Right atrium auricular region (tissue), 2 donors: ENCODE measurements at regions not wholly inside any gene's neighbourhood (a gene's known extent, or its start where the extent isn't known, plus 50 kb on each side); places are given as distances from the start of the nearest gene placed in this dataset.
A peak's percentile ranks its signal among the peaks of the same experiment; 100 is the strongest.

Source experiments
- DNase-seq: peaks from one replicate; pipeline ENCODE4 v3.0.0-alpha.2; 2019; ENCODE audit warnings: low spot score
- H3K27ac ChIP-seq, 2 donors: fragments of 200-600 bp; sonication (generic); 1 replicate in 1 of 2; 2 replicates in 1 of 2; pipeline ENCODE4 v1.5.1; 2016 to 2019
- H3K27me3 ChIP-seq, 2 donors: fragments of 200-600 bp; sonication (generic); one replicate each; pipeline versions ENCODE4 v1.5.1 to v1.6.0; 2017 to 2019
- H3K36me3 ChIP-seq: fragments of 200-600 bp; sonication (generic); one replicate; pipeline ENCODE4 v1.5.1; 2016
- H3K4me1 ChIP-seq, 2 donors: fragments of 200-600 bp; sonication (generic); one replicate each; pipeline versions ENCODE4 v1.5.1 to v1.6.0; 2017 to 2019
- H3K4me3 ChIP-seq, 2 donors: fragments of 200-600 bp; sonication (generic); 1 replicate in 1 of 2; 2 replicates in 1 of 2; pipeline ENCODE4 v1.5.1; 2017 to 2019; ENCODE audit warnings: mild to moderate bottlenecking in 1 of 2, moderate library complexity in 1 of 2
- H3K9me3 ChIP-seq, 2 donors: fragments of 200-600 bp; sonication (generic); one replicate each; pipeline ENCODE4 v1.5.1; 2019
- CTCF ChIP-seq, 2 donors: fragments of 200-600 bp; sonication (generic); IDR thresholded peaks; one replicate each; pipeline ENCODE4 v1.5.1; 2019; ENCODE audit warnings: antibody characterized with exemption in 2 of 2

- no peaks in the 10 kb centered on the region for H3K27me3 ChIP-seq
Measured at GRCh38 chr1:218058730-218059129, 226.4 kb upstream of the RRP15 start.

GRCh38 chr1:218064426-218064825 is 220.7 kb upstream of the RRP15 start:
- Histone ChIP-seq H3K27ac (no peak overlapping the region), H3K9me3 (peaks cover 0 to 4% of the 10 kb centered on the region in 2 donors), H3K36me3 (no peaks in the 10 kb centered on the region), H3K27me3 (no peaks in the 10 kb centered on the region), H3K4me1 (no peaks in the 10 kb centered on the region), H3K4me3 (no peak overlapping the region)
- no peak for DNase-seq
- no peak for TF ChIP-seq CTCF (IDR thresholded peaks at IDR 0.05)

More at GRCh38 chr1:218058730-218059129, 226.4 kb upstream of the RRP15 start:
- TF ChIP-seq CTCF (IDR thresholded peaks at IDR 0.05), result no peak
- Histone ChIP-seq H3K9me3 (no peaks in the 10 kb centered on the region), H3K4me1 (no peaks in the 10 kb centered on the region), H3K27ac (no peak overlapping the region), H3K4me3 (no peak overlapping the region), H3K36me3 (no peaks in the 10 kb centered on the region)
- no peak for DNase-seq

GRCh38 chr1:218066332-218066731 is 218.8 kb upstream of the RRP15 start:
- H3K4me3 ChIP-seq, result no peak overlapping the region
- no peaks in the 10 kb centered on the region for H3K36me3 ChIP-seq
- TF ChIP-seq CTCF (IDR thresholded peaks at IDR 0.05), result no peak
- no peaks in the 10 kb centered on the region for H3K27me3 ChIP-seq
- no peak for DNase-seq
- H3K4me1 ChIP-seq, result no peaks in the 10 kb centered on the region
- no peak overlapping the region for H3K27ac ChIP-seq
- H3K9me3 ChIP-seq, result peaks cover 0 to 4% of the 10 kb centered on the region in 2 donors

- Histone ChIP-seq H3K9me3 (peaks cover 0 to 4% of the 10 kb centered on the region in 2 donors), H3K27me3 (no peaks in the 10 kb centered on the region), H3K36me3 (no peaks in the 10 kb centered on the region), H3K27ac (no peak overlapping the region), H3K4me3 (no peak overlapping the region), H3K4me1 (no peaks in the 10 kb centered on the region)
- no peak for DNase-seq
- TF ChIP-seq CTCF (IDR thresholded peaks at IDR 0.05), result no peak
Measured at GRCh38 chr1:218068241-218068640, 216.9 kb upstream of the RRP15 start.

- Histone ChIP-seq H3K4me3 (no peak overlapping the region), H3K27ac (peak overlapping the region in 1 of 2 donors; percentile 8), H3K27me3 (no peaks in the 10 kb centered on the region), H3K9me3 (peaks cover 0 to 4% of the 10 kb centered on the region in 2 donors), H3K36me3 (no peaks in the 10 kb centered on the region), H3K4me1 (no peaks in the 10 kb centered on the region)
- DNase-seq, result no peak
- TF ChIP-seq CTCF (IDR thresholded peaks at IDR 0.05), result no peak
Measured at GRCh38 chr1:218069180-218069579, 215.9 kb upstream of the RRP15 start.

- DNase-seq, result no peak
- Histone ChIP-seq H3K4me3 (no peak overlapping the region), H3K9me3 (no peaks in the 10 kb centered on the region), H3K27me3 (no peaks in the 10 kb centered on the region), H3K27ac (no peak overlapping the region), H3K36me3 (no peaks in the 10 kb centered on the region), H3K4me1 (no peaks in the 10 kb centered on the region)
- TF ChIP-seq CTCF (IDR thresholded peaks at IDR 0.05), result no peak
Measured at GRCh38 chr1:218073062-218073461, 212.0 kb upstream of the RRP15 start.
